Epithelial cell of proximal tubule (primary cell): ENCODE measurements at regions not wholly inside any gene's neighbourhood (a gene's known extent, or its start where the extent isn't known, plus 50 kb on each side); places are given as distances from the start of the nearest gene placed in this dataset.

ENCODE experiments used
- DNase-seq: peaks from one replicate; pipeline ENCODE4 v3.0.0-alpha.2; 2011; ENCODE audit warnings: low read depth
- H3K4me3 ChIP-seq: 2 replicates; pipeline ENCODE4 v1.5.1; 2011; ENCODE audit warnings: low read depth, mild to moderate bottlenecking, low read length
- CTCF ChIP-seq: conservative IDR thresholded peaks from 2 replicates; pipeline ENCODE4 v1.5.1; 2012; ENCODE audit warnings: low read depth, mild to moderate bottlenecking, low read length

GRCh38 chr7:127504715-127505114 is 80.7 kb downstream of the GCC1 start:
- peak; percentile 64 for TF ChIP-seq CTCF
- no peak overlapping the region for H3K4me3 ChIP-seq
- DNase-seq, result no peak

- H3K4me3 ChIP-seq, result no peak overlapping the region
- no peak for DNase-seq
- TF ChIP-seq CTCF, result no peak
Measured at GRCh38 chr7:127501817-127502216, 83.6 kb downstream of the GCC1 start.

GRCh38 chr7:127487381-127487780 is 94.9 kb upstream of the ZNF800 start:
- DNase-seq, result no peak
- TF ChIP-seq CTCF, result no peak

GRCh38 chr7:127486654-127487053 is 94.1 kb upstream of the ZNF800 start:
- TF ChIP-seq CTCF, result peak; percentile 43
- DNase-seq, result no peak
- H3K4me3 ChIP-seq, result no peak overlapping the region

More at GRCh38 chr7:127487381-127487780, 94.9 kb upstream of the ZNF800 start:
- H3K4me3 ChIP-seq, result no peak overlapping the region

GRCh38 chr7:127485482-127485881 is 93.0 kb upstream of the ZNF800 start:
- no peak for TF ChIP-seq CTCF
- no peak overlapping the region for H3K4me3 ChIP-seq
- no peak for DNase-seq

GRCh38 chr7:127484954-127485353 is 92.4 kb upstream of the ZNF800 start:
- DNase-seq, result no peak
- TF ChIP-seq CTCF, result no peak
- no peak overlapping the region for H3K4me3 ChIP-seq

GRCh38 chr7:127478461-127478860 is 86.0 kb upstream of the ZNF800 start:
- no peak for TF ChIP-seq CTCF
- no peak overlapping the region for H3K4me3 ChIP-seq
- no peak for DNase-seq
